ENCODE measurements at regions not wholly inside any gene's neighbourhood (a gene's known extent, or its start where the extent isn't known, plus 50 kb on each side); places are given as distances from the start of the nearest gene placed in this dataset.

DNA sequence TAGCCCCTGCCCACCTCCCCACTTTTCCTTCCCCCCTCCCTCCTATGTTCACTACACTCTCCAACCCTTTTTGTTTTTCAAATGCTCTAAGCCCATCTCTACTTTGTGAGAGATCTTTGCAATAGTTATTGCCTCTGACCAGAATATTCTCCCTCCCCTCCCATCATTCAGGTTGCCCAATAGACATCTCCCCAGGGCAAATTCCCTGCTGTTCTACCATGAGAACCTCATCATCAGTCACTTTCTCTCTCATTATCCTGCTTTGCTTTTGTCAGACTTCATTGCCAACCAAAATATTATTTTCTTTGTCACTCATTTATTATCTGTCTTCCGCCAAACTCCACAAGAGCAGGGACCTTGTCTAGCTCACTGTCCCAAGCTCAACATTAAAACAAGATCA lies 268.2 kb upstream of the PPARGC1A start:
- Histone ChIP-seq H3K9me2 (ENCODE audit: low read depth, low read length) (no peaks in the 10 kb centered on the region), H3K9me3 (ENCODE audit: low read length) (no peaks in the 10 kb centered on the region), H3K27me3 (ENCODE audit: insufficient read depth, low read length) (no peaks in the 10 kb centered on the region), H3K27ac (ENCODE audit: low read depth, low read length, poor library complexity, severe bottlenecking) (no peak overlapping the region), H3F3A (ENCODE audit: insufficient read depth, low read length) (no peaks in the 10 kb centered on the region), H3K4me2 (ENCODE audit: low read length) (no peak overlapping the region), H3K79me2 (ENCODE audit: insufficient read depth, low read length) (no peaks in the 10 kb centered on the region), H4K20me1 (ENCODE audit: insufficient read depth, low read length) (no peaks in the 10 kb centered on the region), H3K36me3 (ENCODE audit: insufficient read depth, low read length) (no peaks in the 10 kb centered on the region), H3K9ac (ENCODE audit: low read length) (no peak overlapping the region), H3K4me3 (ENCODE audit: low read depth, low read length, poor library complexity, severe bottlenecking) (no peak overlapping the region), H2AFZ (ENCODE audit: low read length) (no peak overlapping the region), H3K4me1 (ENCODE audit: insufficient read depth, low read length, severe bottlenecking) (no peaks in the 10 kb centered on the region)
- TF ChIP-seq, protein P1, sequence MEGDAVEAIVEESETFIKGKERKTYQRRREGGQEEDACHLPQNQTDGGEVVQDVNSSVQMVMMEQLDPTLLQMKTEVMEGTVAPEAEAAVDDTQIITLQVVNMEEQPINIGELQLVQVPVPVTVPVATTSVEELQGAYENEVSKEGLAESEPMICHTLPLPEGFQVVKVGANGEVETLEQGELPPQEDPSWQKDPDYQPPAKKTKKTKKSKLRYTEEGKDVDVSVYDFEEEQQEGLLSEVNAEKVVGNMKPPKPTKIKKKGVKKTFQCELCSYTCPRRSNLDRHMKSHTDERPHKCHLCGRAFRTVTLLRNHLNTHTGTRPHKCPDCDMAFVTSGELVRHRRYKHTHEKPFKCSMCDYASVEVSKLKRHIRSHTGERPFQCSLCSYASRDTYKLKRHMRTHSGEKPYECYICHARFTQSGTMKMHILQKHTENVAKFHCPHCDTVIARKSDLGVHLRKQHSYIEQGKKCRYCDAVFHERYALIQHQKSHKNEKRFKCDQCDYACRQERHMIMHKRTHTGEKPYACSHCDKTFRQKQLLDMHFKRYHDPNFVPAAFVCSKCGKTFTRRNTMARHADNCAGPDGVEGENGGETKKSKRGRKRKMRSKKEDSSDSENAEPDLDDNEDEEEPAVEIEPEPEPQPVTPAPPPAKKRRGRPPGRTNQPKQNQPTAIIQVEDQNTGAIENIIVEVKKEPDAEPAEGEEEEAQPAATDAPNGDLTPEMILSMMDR (IDR thresholded peaks at IDR 0.05; ENCODE audit: low read length), result no peak
- no peak for TF ChIP-seq EZH2 (IDR thresholded peaks at IDR 0.05; ENCODE audit: borderline replicate concordance, low read length)

DNA sequence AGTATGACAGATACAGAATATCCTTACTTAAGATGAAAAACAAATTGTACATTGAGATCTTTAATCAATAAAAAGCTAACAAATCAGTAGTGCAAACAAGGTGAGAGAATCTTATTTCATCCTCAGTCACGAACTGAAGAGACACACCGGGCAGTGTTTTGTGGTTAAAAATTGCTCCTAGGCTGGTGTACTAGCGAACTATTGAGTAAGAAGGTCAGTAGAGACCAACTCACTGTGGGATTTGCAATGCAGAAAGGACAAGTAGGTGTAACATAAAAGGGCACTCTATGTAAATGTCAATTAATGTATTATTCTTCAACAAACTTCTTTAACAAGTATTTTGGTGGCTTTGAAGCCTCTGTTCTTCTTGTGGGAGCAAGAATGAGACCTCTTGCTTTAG lies 260.2 kb upstream of the PPARGC1A start:
- Histone ChIP-seq H3K27me3 (ENCODE audit: insufficient read depth, low read length) (no peaks in the 10 kb centered on the region), H3K4me1 (ENCODE audit: insufficient read depth, low read length, severe bottlenecking) (no peaks in the 10 kb centered on the region), H3K27ac (ENCODE audit: low read depth, low read length, poor library complexity, severe bottlenecking) (no peak overlapping the region), H3K4me2 (ENCODE audit: low read length) (no peak overlapping the region), H3K79me2 (ENCODE audit: insufficient read depth, low read length) (no peaks in the 10 kb centered on the region), H3K36me3 (ENCODE audit: insufficient read depth, low read length) (no peaks in the 10 kb centered on the region), H3K9me2 (ENCODE audit: low read depth, low read length) (no peaks in the 10 kb centered on the region), H2AFZ (ENCODE audit: low read length) (no peak overlapping the region), H3K9ac (ENCODE audit: low read length) (no peak overlapping the region), H3F3A (ENCODE audit: insufficient read depth, low read length) (no peaks in the 10 kb centered on the region), H3K4me3 (ENCODE audit: low read depth, low read length, poor library complexity, severe bottlenecking) (no peak overlapping the region), H3K9me3 (ENCODE audit: low read length) (no peaks in the 10 kb centered on the region), H4K20me1 (ENCODE audit: insufficient read depth, low read length) (no peaks in the 10 kb centered on the region)
- no peak for TF ChIP-seq EZH2 (IDR thresholded peaks at IDR 0.05; ENCODE audit: borderline replicate concordance, low read length)
- TF ChIP-seq, protein P1 (IDR thresholded peaks at IDR 0.05; ENCODE audit: low read length), result no peak

- no peak overlapping the region for H3K4me2 ChIP-seq (ENCODE audit: low read length)
- H3K27ac ChIP-seq (ENCODE audit: low read depth, low read length, poor library complexity, severe bottlenecking), result no peak overlapping the region
- no peaks in the 10 kb centered on the region for H3K27me3 ChIP-seq (ENCODE audit: insufficient read depth, low read length)
- H3F3A ChIP-seq (ENCODE audit: insufficient read depth, low read length), result no peaks in the 10 kb centered on the region
- no peaks in the 10 kb centered on the region for H4K20me1 ChIP-seq (ENCODE audit: insufficient read depth, low read length)
- H3K79me2 ChIP-seq (ENCODE audit: insufficient read depth, low read length), result no peaks in the 10 kb centered on the region
- no peaks in the 10 kb centered on the region for H3K36me3 ChIP-seq (ENCODE audit: insufficient read depth, low read length)
- no peak for TF ChIP-seq EZH2 (IDR thresholded peaks at IDR 0.05; ENCODE audit: borderline replicate concordance, low read length)
- TF ChIP-seq, protein P1 (IDR thresholded peaks at IDR 0.05; ENCODE audit: low read length), result no peak
- no peak overlapping the region for H3K9ac ChIP-seq (ENCODE audit: low read length)
- no peak overlapping the region for H2AFZ ChIP-seq (ENCODE audit: low read length)
- H3K4me1 ChIP-seq (ENCODE audit: insufficient read depth, low read length, severe bottlenecking), result no peaks in the 10 kb centered on the region
- no peak overlapping the region for H3K4me3 ChIP-seq (ENCODE audit: low read depth, low read length, poor library complexity, severe bottlenecking)
- H3K9me3 ChIP-seq (ENCODE audit: low read length), result no peaks in the 10 kb centered on the region
- H3K9me2 ChIP-seq (ENCODE audit: low read depth, low read length), result no peaks in the 10 kb centered on the region
Measured at GRCh38 chr4:24146127-24146526, 256.3 kb upstream of the PPARGC1A start.

Data from OCI-LY1 (cell line).